Neural progenitor cell (in vitro differentiated cells): ENCODE measurements at regions not wholly inside any gene's neighbourhood (a gene's known extent, or its start where the extent isn't known, plus 50 kb on each side); places are given as distances from the start of the nearest gene placed in this dataset.

ENCODE experiments used
- CTCF ChIP-seq: fragments of 200-600 bp; sonication (generic); IDR thresholded peaks from 2 replicates; pipeline ENCODE4 v1.5.1; 2017; ENCODE audit warnings: antibody characterized with exemption, mild to moderate bottlenecking
- EZH2 ChIP-seq: fragments of 200-600 bp; sonication (generic); IDR thresholded peaks from 2 replicates; pipeline ENCODE4 v1.6.1; 2017; ENCODE audit warnings: antibody characterized with exemption, mild to moderate bottlenecking, moderate library complexity
- EZH2phosphoT487 ChIP-seq: fragments of 200-600 bp; sonication (generic); IDR thresholded peaks from 2 replicates; pipeline ENCODE4 v1.6.1; 2017; ENCODE audit warnings: antibody characterized with exemption

GRCh38 chr1:80401757-80402156 is 1395.2 kb upstream of the ADGRL4 start:
- TF ChIP-seq CTCF, result no peak
- no peak for TF ChIP-seq EZH2
- no peak for TF ChIP-seq EZH2phosphoT487
